Small intestine (tissue), 7 donors: ENCODE measurements at regions not wholly inside any gene's neighbourhood (a gene's known extent, or its start where the extent isn't known, plus 50 kb on each side); places are given as distances from the start of the nearest gene placed in this dataset.
"Not testable (repeated sequence)": the region's sequence is repeated elsewhere in the genome, so short reads cannot be mapped to it uniquely, and the experiment has no call there.

Experiments used
- DNase-seq, 2 donors: peaks; one replicate each; pipeline versions ENCODE4 v3.0.0 to v3.0.0-alpha.2; 2013
- FAIRE-seq: peaks from 2 replicates; lab custom pipeline; 2012; peaks lifted over from hg19 to GRCh38; lab: Jason Lieb, UNC
- H3K27ac ChIP-seq, 3 donors: one replicate each; pipeline ENCODE4 v1.5.1; 2013; ENCODE audit warnings: low read length in 2 of 3, mild to moderate bottlenecking in 2 of 3, control low read depth in 1 of 3, inconsistent platforms in 1 of 3, low read depth in 1 of 3, moderate library complexity in 1 of 3
- H3K27me3 ChIP-seq, 3 donors: one replicate each; pipeline ENCODE4 v1.6.1; 2013; ENCODE audit warnings: low read length in 3 of 3, inconsistent platforms in 1 of 3; ENCODE audit not compliant: control insufficient read depth in 3 of 3, insufficient read depth in 3 of 3
- H3K36me3 ChIP-seq, 3 donors: one replicate each; pipeline ENCODE4 v1.6.1; 2013; ENCODE audit warnings: low read length in 3 of 3, inconsistent platforms in 1 of 3, low read depth in 1 of 3, mild to moderate bottlenecking in 1 of 3, moderate library complexity in 1 of 3; ENCODE audit not compliant: control insufficient read depth in 3 of 3, insufficient read depth in 2 of 3
- H3K4me1 ChIP-seq, 3 donors: one replicate each; pipeline ENCODE4 v1.6.1; 2013; ENCODE audit warnings: low read length in 2 of 3, inconsistent platforms in 1 of 3, low read depth in 1 of 3, mild to moderate bottlenecking in 1 of 3, moderate library complexity in 1 of 3; ENCODE audit not compliant: control insufficient read depth in 3 of 3, insufficient read depth in 2 of 3
- H3K4me3 ChIP-seq, 3 donors: one replicate each; pipeline ENCODE4 v1.5.1; 2013; ENCODE audit warnings: low read length in 3 of 3, control low read depth in 1 of 3, inconsistent platforms in 1 of 3, low read depth in 1 of 3, mild to moderate bottlenecking in 1 of 3, moderate library complexity in 1 of 3
- H3K9me3 ChIP-seq, 2 donors: one replicate each; pipeline ENCODE4 v1.6.1; 2013; ENCODE audit warnings: low read depth in 1 of 2, low read length in 1 of 2; ENCODE audit not compliant: control insufficient read depth in 2 of 2, insufficient read depth in 1 of 2
- WGBS, 3 donors: extraction: QIAGEN DNeasy Blood & Tissue Kit; methylation state at CpG; one replicate each; pipeline ENCODE4 v1.1.7; 2013; 5-methylcytosine and 5-hydroxymethylcytosine counted together
- donor health status: healthy with polysubstance abuse.
- donor health status: control.
- donor health status: control.
- donor health status: Bipolar disorder and iron deficiency.
- donor health status: healthy.

DNA sequence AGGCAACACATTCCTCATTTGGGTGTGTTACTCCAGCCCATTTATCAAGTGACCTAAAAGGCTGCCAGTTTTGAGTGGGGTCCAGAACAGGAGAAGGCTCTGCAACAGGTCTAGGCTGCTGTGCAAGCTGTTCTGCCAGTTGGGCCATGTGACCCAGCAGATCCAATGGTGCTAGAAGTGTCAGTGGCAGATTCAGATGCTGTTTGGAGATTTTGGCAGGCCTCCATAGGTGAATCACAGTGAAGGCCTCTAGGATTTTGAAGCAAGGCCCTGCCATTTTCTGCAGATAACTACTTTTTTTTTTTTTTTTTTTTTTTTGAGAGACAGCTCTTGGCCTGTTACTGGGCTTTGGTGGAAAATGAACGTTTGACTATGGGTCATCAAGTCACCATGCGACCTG lies 147.5 kb downstream of the GPR37 start:
- not testable (repeated sequence) for H3K4me3 ChIP-seq, DNase-seq, H3K27ac ChIP-seq, H3K36me3 ChIP-seq, H3K27me3 ChIP-seq, H3K4me1 ChIP-seq, FAIRE-seq
- WGBS, 3 donors, result 83 to 88% (median 84%) methylated on average over 2 of the region's 2 CpGs
- H3K9me3 ChIP-seq, result peaks cover 0 to 13% of the 10 kb centered on the region in 2 donors

DNA sequence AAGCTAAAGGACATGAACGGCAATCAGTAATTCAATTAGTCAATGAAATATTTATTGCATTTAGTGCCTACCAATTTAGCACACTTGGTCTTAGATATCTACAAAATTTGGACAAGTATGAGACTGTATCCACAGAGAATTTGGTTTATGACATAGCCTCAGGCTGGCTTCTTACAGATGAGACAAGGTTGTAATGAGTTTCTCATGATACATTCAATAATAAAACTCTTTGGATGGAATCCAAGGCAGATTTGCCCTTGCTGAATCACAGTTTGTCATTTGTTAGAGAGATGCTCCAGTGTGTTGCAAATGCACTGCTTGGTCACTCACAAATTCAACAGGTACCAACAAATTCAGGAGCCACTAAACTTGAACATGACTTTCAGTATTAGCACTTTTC lies 162.5 kb downstream of the GPR37 start:
- Histone ChIP-seq H3K27me3 (no peaks in the 10 kb centered on the region), H3K4me1 (no peaks in the 10 kb centered on the region), H3K9me3 (no peaks in the 10 kb centered on the region), H3K27ac (no peak overlapping the region), H3K36me3 (no peaks in the 10 kb centered on the region), H3K4me3 (no peak overlapping the region)
- WGBS, 3 donors, result 79 to 86% (median 79%) methylated on average over 1 of the region's 1 CpG
- FAIRE-seq (no peak), DNase-seq (no peak)

DNA sequence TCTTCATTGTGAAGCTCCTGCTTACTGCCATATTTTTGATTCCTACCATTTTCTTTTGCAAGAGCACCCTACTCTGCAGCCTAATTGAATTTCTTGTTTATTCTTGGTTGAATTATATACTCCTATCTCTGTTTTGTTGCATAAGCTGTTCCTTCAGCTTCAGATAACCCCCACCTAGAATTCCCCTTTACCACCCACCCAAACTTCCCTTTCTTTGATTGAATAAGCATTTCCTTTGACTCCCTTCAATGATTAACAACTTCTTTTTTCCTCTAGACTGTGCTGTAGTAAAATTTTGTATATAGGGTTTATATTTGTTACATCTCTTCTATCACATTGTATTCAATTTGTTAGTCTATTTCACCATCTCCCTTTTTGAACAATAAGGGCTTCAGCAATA lies 168.1 kb downstream of the GPR37 start:
- no peaks in the 10 kb centered on the region for H3K4me1 ChIP-seq
- no peaks in the 10 kb centered on the region for H3K9me3 ChIP-seq
- H3K27me3 ChIP-seq, result no peaks in the 10 kb centered on the region
- H3K4me3 ChIP-seq, result no peak overlapping the region
- H3K27ac ChIP-seq, result no peak overlapping the region
- H3K36me3 ChIP-seq, result no peaks in the 10 kb centered on the region
- FAIRE-seq (no peak), DNase-seq (no peak)

DNA sequence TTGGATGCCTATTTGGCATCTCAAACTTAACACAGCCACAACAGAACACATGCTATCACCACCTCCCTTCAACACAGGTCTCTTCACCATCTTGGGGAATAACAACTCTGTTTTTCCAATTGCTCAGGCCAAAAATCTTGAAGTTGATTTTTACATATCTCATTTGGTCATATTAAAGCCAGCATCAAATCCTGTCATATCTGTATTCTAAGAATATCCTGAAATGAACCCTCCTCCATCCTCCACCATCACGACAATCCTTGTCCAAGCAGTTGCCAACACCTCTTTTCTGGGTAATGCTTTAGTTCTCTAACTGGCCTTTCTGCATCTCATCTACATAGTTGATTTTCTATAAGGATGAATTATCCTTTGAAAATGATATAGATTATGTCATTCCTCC lies 168.7 kb downstream of the GPR37 start:
- Histone ChIP-seq H3K36me3 (no peaks in the 10 kb centered on the region), H3K4me3 (no peak overlapping the region), H3K27ac (no peak overlapping the region), H3K27me3 (no peaks in the 10 kb centered on the region), H3K9me3 (no peaks in the 10 kb centered on the region), H3K4me1 (no peaks in the 10 kb centered on the region)
- 68 to 84% (median 83%) methylated on average over 1 of the region's 1 CpG for WGBS, 3 donors
- DNase-seq (no peak), FAIRE-seq (no peak)

DNA sequence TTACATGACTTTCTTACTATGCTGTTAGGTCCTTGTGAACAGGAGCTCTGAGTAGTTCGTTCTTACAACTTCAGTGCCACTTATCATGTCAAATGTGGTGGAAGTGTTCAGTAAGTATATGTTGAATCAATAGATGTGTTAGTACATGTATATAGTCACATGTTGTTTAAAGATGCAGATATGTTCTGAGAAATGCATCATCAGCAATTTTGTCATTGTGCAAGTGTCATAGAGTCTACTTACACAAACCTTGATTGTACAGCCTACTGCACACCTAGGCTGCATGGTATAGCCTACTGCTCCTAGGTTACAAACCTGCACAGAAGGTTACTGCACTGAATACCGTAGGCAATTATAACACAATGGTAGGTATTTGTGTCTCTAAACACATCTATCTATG lies 174.8 kb downstream of the GPR37 start:
- 64 to 79% (median 76%) methylated on average over 2 of the region's 2 CpGs for WGBS, 3 donors
- H3K4me3 ChIP-seq, result no peak overlapping the region
- no peak overlapping the region for H3K27ac ChIP-seq
- DNase-seq (no peak), FAIRE-seq (no peak)
- peaks cover 0 to 3% of the 10 kb centered on the region in 2 donors for H3K9me3 ChIP-seq
- H3K4me1 ChIP-seq, result no peaks in the 10 kb centered on the region
- H3K36me3 ChIP-seq, result no peaks in the 10 kb centered on the region
- H3K27me3 ChIP-seq, result no peaks in the 10 kb centered on the region

DNA sequence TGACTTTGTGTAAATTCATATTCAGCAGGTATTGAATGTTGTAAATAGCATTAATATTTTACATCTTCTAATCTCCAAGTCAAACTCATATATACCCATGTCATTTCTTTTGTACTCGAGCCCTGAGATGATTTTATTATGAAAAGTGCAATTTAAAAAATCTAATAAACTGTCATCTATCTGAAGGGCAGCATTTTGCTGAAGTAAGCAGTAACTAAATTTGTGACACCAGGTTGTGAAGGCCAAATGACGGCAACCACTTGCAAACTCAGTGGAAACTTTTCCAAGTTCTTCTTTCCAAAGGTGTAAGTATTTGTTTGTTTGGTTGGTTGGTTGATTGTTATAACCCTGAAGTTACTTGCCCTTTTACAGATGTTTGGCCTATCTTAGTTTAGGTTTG lies 188.3 kb downstream of the GPR37 start:
- no peak overlapping the region for H3K27ac ChIP-seq
- no peaks in the 10 kb centered on the region for H3K9me3 ChIP-seq
- H3K4me3 ChIP-seq, result no peak overlapping the region
- no peak for DNase-seq
- H3K27me3 ChIP-seq, result no peaks in the 10 kb centered on the region
- H3K4me1 ChIP-seq, result no peaks in the 10 kb centered on the region
- no peak for FAIRE-seq
- 63 to 80% (median 65%) methylated on average over 2 of the region's 2 CpGs for WGBS, 3 donors
- no peaks in the 10 kb centered on the region for H3K36me3 ChIP-seq

DNA sequence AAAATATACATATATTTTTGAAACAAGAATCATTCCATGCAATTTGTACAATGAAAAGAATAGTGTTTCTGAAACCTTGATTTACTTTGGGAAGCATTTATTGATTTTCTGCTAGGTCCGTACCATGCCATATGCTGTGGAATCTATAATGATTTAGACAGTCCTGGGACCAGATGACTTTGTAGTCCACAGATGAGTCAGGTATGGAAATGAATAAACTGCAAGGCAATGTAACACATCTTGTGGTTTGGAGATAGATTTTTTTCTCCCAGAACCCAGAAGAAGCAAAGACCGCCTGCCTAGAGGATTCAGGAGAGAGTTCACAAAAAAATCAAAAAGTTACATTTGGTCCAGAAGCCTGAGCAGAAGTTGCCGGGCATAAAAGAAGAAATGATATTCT lies 190.4 kb downstream of the GPR37 start:
- Histone ChIP-seq H3K4me1 (no peaks in the 10 kb centered on the region), H3K36me3 (no peaks in the 10 kb centered on the region), H3K4me3 (no peak overlapping the region), H3K27me3 (no peaks in the 10 kb centered on the region), H3K9me3 (no peaks in the 10 kb centered on the region), H3K27ac (no peak overlapping the region)
- no peak for FAIRE-seq
- DNase-seq, result no peak
- 74 to 84% (median 76%) methylated on average over 3 of the region's 3 CpGs for WGBS, 3 donors

DNA sequence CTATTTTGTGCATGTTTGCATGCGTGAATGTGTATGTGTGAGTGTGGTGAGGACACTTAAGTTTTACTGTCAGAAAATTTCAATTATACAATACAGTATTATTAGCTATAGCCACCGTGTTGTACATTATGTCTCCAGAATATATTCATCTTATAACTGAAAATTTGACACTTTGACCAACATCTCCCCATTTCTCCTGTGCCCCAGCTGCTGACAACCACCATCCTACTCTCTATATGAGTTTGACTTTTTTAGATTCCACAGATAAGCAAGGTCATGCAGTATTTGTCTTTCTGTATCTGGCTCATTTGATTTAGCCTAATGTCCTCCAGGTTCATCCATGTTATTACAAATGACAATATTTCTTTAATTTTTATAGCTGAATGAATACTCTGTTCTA lies 195.0 kb downstream of the GPR37 start:
- WGBS, 3 donors, result 69 to 87% (median 73%) methylated on average over 2 of the region's 2 CpGs
- Histone ChIP-seq H3K36me3 (no peaks in the 10 kb centered on the region), H3K4me3 (no peak overlapping the region), H3K27ac (no peak overlapping the region), H3K9me3 (no peaks in the 10 kb centered on the region), H3K4me1 (no peaks in the 10 kb centered on the region), H3K27me3 (no peaks in the 10 kb centered on the region)
- DNase-seq, result no peak
- FAIRE-seq, result no peak

DNA sequence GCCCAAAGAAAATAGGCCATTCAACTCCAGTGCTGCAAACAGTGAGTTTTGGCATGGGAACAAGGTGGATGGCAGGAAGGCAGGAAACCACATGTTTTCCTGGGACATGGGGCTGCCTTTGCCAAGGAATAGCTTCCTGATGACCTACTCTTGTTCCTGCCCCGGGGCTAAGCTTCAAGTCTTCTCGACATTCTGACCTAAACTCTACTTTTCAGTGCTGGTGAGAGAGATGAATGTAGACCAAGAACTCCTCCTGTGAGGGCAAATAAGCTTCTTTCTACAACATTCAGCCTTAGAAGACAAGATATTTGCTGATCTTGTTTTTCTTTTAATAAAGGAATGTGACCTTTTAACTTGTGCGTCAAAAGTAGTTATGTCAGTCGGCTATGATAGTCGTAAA lies 199.0 kb downstream of the GPR37 start:
- Histone ChIP-seq H3K36me3 (no peaks in the 10 kb centered on the region), H3K27ac (no peak overlapping the region), H3K9me3 (no peaks in the 10 kb centered on the region), H3K27me3 (no peaks in the 10 kb centered on the region), H3K4me3 (no peak overlapping the region), H3K4me1 (no peaks in the 10 kb centered on the region)
- WGBS, 3 donors, result 33 to 58% (median 52%) methylated on average over 5 of the region's 5 CpGs
- no peak for FAIRE-seq
- no peak for DNase-seq
